Mesendoderm (in vitro differentiated cells): ENCODE measurements at regions not wholly inside any gene's neighbourhood (a gene's known extent, or its start where the extent isn't known, plus 50 kb on each side); places are given as distances from the start of the nearest gene placed in this dataset.
A peak's percentile ranks its signal among the peaks of the same experiment; 100 is the strongest.

Experiments
- DNase-seq: peaks from one replicate; pipeline ENCODE4 v3.0.0; 2013
- H2AK5ac ChIP-seq: 2 replicates; pipeline ENCODE4 v1.6.1; 2013; ENCODE audit warnings: low read length, inconsistent platforms
- H2BK120ac ChIP-seq: 2 replicates; pipeline ENCODE4 v1.6.1; 2013; ENCODE audit warnings: low read depth, mild to moderate bottlenecking, low read length, moderate library complexity, mixed read lengths
- H2BK15ac ChIP-seq: replicated peaks from 2 replicates; pipeline ENCODE4 v1.6.1; 2013; ENCODE audit warnings: low read depth, mild to moderate bottlenecking, moderate library complexity
- H2BK5ac ChIP-seq: 2 replicates; pipeline ENCODE4 v1.6.1; 2013; ENCODE audit warnings: low read length, inconsistent platforms
- H3K18ac ChIP-seq: 2 replicates; pipeline ENCODE4 v1.6.1; 2013; ENCODE audit warnings: mild to moderate bottlenecking, low read length, mixed read lengths
- H3K23ac ChIP-seq: one replicate; pipeline ENCODE4 v1.6.1; 2013; ENCODE audit warnings: low read length
- H3K27ac ChIP-seq: 2 replicates; pipeline ENCODE4 v1.5.1; 2013; ENCODE audit warnings: low read depth, mild to moderate bottlenecking, inconsistent platforms, low read length, moderate library complexity
- H3K27me3 ChIP-seq: 2 replicates; pipeline ENCODE4 v1.6.1; 2013; ENCODE audit warnings: low read length, control low read depth, mild to moderate bottlenecking, inconsistent platforms; ENCODE audit not compliant: insufficient read depth, poor library complexity
- H3K36me3 ChIP-seq: 2 replicates; pipeline ENCODE4 v1.6.1; 2013; ENCODE audit warnings: low read length, inconsistent platforms; ENCODE audit not compliant: control insufficient read depth, insufficient read depth
- H3K4ac ChIP-seq: one replicate; pipeline ENCODE4 v1.6.1; 2013; ENCODE audit warnings: low read depth, mild to moderate bottlenecking, low read length, moderate library complexity
- H3K4me1 ChIP-seq: 2 replicates; pipeline ENCODE4 v1.6.1; 2013; ENCODE audit warnings: low read depth, low read length, inconsistent platforms; ENCODE audit not compliant: control insufficient read depth
- H3K4me2 ChIP-seq: 2 replicates; pipeline ENCODE4 v1.6.1; 2013; ENCODE audit warnings: low read length
- H3K4me3 ChIP-seq: 2 replicates; pipeline ENCODE4 v1.5.1; 2013; ENCODE audit warnings: mild to moderate bottlenecking, low read length
- H3K56ac ChIP-seq: one replicate; pipeline ENCODE4 v1.6.1; 2013; ENCODE audit warnings: low read length
- H3K79me1 ChIP-seq: 2 replicates; pipeline ENCODE4 v1.6.1; 2013; ENCODE audit warnings: low read length, inconsistent platforms
- H3K79me2 ChIP-seq: 2 replicates; pipeline ENCODE4 v1.6.1; 2013; ENCODE audit warnings: mild to moderate bottlenecking, low read length; ENCODE audit not compliant: control insufficient read depth, insufficient read depth
- H3K9ac ChIP-seq: 2 replicates; pipeline ENCODE4 v1.6.1; 2013; ENCODE audit warnings: low read length, inconsistent platforms
- H4K5ac ChIP-seq: one replicate; pipeline ENCODE4 v1.6.1; 2013; ENCODE audit warnings: low read length
- H4K8ac ChIP-seq: one replicate; pipeline ENCODE4 v1.6.1; 2013; ENCODE audit warnings: low read depth, mild to moderate bottlenecking, control low read depth, low read length, moderate library complexity
- WGBS: extraction: QIAGEN DNeasy Blood & Tissue Kit; methylation state at CpG from one replicate; pipeline ENCODE4 v1.1.7; 2013; ENCODE audit warnings: low lambda C conversion rate, missing lambda C conversion rate; ENCODE audit not compliant: insufficient coverage; ENCODE audit errors: extremely low coverage; 5-methylcytosine and 5-hydroxymethylcytosine counted together

DNA sequence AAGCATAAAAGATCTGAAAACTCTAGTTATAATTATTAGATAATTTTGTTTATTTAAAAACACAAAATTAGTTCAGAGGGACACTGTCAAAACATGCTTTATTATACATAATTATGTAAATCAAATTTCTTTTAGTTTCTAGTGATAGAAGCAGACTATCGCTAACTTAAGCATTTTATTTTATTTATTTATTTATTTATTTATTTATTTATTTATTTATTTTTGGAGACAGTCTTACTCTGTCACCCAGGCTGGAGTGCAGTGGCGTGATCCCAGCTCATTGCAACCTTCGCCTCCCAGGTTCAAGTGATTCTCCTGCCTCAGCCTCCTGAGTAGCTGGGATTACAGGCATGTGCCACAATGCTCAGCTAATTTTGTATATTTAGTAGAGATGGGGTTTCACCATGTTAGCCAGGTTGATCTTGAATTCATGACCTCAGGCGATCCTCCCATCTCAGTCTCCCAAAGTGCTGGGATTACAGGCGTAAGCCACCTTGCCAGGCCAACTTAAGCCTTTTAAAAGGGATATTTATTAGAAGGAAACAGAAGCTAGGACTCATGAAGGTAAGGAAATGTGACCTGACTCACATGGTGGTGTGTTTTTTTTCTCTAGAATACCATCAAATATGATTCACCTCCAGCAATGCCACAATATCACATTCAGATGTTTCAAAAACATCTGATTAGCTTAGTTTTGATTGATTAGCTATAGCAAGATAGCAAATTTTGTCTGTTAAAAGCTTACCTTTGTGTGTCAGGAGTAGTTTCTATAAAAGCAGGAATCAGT is 1357.4 kb upstream of the ADGRL4 start:
- no peak for DNase-seq
- Histone ChIP-seq H3K79me1 (no peaks in the 10 kb centered on the region), H3K79me2 (no peaks in the 10 kb centered on the region), H2BK15ac (no peak overlapping the region), H2BK5ac (no peak overlapping the region), H3K4me3 (no peak overlapping the region), H3K9ac (no peak overlapping the region), H3K36me3 (no peaks in the 10 kb centered on the region), H3K18ac (no peak overlapping the region), H3K27ac (no peak overlapping the region), H2BK120ac (no peak overlapping the region), H3K4me1 (no peaks in the 10 kb centered on the region), H2AK5ac (no peak overlapping the region), H4K5ac (no peak overlapping the region), H3K27me3 (no peaks in the 10 kb centered on the region), H3K23ac (no peak overlapping the region), H3K56ac (no peak overlapping the region), H4K8ac (no peak overlapping the region), H3K4me2 (no peak overlapping the region), H3K4ac (no peak overlapping the region)
- WGBS, result no CpG with 5 or more reads among the region's 5 CpGs

DNA sequence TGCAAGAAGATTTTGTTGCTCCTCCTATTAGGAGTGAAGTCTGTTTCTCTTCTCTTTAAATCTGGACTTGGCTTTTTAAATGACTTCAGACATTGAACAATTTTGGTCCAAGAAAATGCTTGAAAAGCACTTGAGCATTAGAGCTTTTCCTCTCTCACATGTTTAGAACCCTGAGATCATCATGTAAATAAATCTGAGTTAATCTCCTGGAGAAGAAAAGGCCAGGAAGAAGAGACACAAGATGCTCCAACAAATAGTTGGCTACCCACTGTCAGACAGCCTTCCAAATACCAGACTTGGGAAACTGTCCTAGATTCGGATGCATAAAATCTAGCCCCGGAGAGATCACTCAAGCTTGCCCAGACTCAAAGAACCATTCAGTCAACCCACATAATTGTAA is 1353.1 kb upstream of the ADGRL4 start:
- no peak overlapping the region for H3K27ac ChIP-seq
- H3K4ac ChIP-seq, result no peak overlapping the region
- H3K36me3 ChIP-seq, result no peaks in the 10 kb centered on the region
- H2BK120ac ChIP-seq, result no peak overlapping the region
- H3K9ac ChIP-seq, result no peak overlapping the region
- H3K18ac ChIP-seq, result no peak overlapping the region
- H2BK15ac ChIP-seq, result no peak overlapping the region
- no peak overlapping the region for H4K8ac ChIP-seq
- no peak overlapping the region for H3K4me3 ChIP-seq
- H3K56ac ChIP-seq, result no peak overlapping the region
- no peak overlapping the region for H3K4me2 ChIP-seq
- no peak overlapping the region for H4K5ac ChIP-seq
- no peak for DNase-seq
- H3K4me1 ChIP-seq, result no peaks in the 10 kb centered on the region
- H2BK5ac ChIP-seq, result no peak overlapping the region
- H3K79me1 ChIP-seq, result no peaks in the 10 kb centered on the region
- H3K23ac ChIP-seq, result no peak overlapping the region
- H3K27me3 ChIP-seq, result no peaks in the 10 kb centered on the region
- no peak overlapping the region for H2AK5ac ChIP-seq
- no CpG with 5 or more reads among the region's 2 CpGs for WGBS
- H3K79me2 ChIP-seq, result no peaks in the 10 kb centered on the region

DNA sequence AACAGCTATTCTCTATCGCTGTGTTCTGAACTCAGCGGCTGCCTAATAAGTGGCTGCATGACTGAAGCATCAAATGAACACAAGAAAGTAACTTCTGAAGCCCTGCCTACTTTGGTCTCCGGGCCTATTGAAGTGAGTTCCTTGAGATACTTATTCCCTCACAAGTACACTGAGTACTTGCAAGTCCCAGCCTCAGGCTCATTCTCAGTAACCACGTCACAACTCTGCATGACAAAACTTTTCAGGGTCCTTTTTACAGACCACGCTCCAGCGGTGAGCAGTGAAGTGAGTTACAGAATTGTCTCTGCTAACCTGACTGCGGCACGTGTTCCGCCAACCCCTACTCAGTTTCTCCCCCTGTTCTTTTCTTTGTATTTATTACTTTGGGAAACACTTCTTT is 1342.7 kb upstream of the ADGRL4 start:
- no peak overlapping the region for H2BK120ac ChIP-seq
- no peak overlapping the region for H3K9ac ChIP-seq
- H4K8ac ChIP-seq, result no peak overlapping the region
- no peak overlapping the region for H2BK15ac ChIP-seq
- H3K79me1 ChIP-seq, result no peaks in the 10 kb centered on the region
- H3K27ac ChIP-seq, result no peak overlapping the region
- H3K4me1 ChIP-seq, result no peaks in the 10 kb centered on the region
- no peaks in the 10 kb centered on the region for H3K27me3 ChIP-seq
- H3K56ac ChIP-seq, result no peak overlapping the region
- no peak overlapping the region for H3K4me2 ChIP-seq
- no CpG with 5 or more reads among the region's 9 CpGs for WGBS
- H3K4me3 ChIP-seq, result no peak overlapping the region
- no peak overlapping the region for H4K5ac ChIP-seq
- no peaks in the 10 kb centered on the region for H3K36me3 ChIP-seq
- no peak overlapping the region for H3K18ac ChIP-seq
- no peak overlapping the region for H2AK5ac ChIP-seq
- no peaks in the 10 kb centered on the region for H3K79me2 ChIP-seq
- no peak overlapping the region for H2BK5ac ChIP-seq
- DNase-seq, result peak; percentile 1
- H3K4ac ChIP-seq, result no peak overlapping the region
- H3K23ac ChIP-seq, result no peak overlapping the region

DNA sequence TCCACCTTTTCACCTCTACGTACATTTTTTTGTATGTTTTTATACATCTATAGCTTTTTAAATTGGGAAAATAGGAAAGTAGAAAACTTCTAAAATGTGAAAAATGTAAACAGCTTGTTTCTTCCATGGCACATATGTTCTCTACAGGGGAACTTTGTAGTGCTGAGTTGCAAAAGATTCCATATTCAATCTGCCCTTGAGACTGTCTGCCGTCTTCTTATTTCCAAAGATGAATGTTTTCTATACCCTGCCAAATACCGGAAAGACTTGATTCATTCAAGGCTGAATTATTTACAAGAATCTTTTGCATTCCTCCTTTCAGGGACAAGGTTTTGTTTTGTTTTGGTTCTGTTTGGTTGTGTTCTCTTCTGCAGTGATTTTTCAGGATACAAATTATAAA is 1334.5 kb upstream of the ADGRL4 start:
- Histone ChIP-seq H3K4ac (no peak overlapping the region), H3K4me2 (no peak overlapping the region), H3K56ac (no peak overlapping the region), H3K18ac (no peak overlapping the region), H3K23ac (no peak overlapping the region), H2BK5ac (no peak overlapping the region), H3K27ac (no peak overlapping the region), H3K27me3 (no peaks in the 10 kb centered on the region), H2BK120ac (no peak overlapping the region), H2BK15ac (no peak overlapping the region), H3K4me3 (no peak overlapping the region), H3K36me3 (no peaks in the 10 kb centered on the region), H2AK5ac (no peak overlapping the region), H4K5ac (no peak overlapping the region), H4K8ac (no peak overlapping the region), H3K4me1 (no peaks in the 10 kb centered on the region), H3K9ac (no peak overlapping the region), H3K79me1 (no peaks in the 10 kb centered on the region), H3K79me2 (no peaks in the 10 kb centered on the region)
- DNase-seq, result no peak
- 100% methylated on average over 1 of the region's 3 CpGs for WGBS

DNA sequence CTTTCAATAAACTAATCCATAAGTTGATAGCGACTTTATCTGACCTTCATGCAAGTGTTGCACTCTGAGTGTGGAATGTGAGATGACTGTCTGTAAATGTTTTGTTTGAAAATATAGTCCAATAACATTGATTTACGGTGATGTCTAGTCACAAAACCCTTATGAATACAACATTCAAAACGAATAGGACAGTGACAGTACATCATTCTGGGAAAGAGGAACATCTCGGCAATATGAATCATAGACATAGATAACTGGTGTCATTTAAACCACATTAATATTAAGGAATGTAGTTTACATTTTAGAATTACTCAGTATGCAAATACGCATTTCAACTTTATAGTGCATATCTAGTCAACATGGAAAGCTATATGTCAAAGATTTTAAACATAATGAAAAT is 1311.6 kb upstream of the ADGRL4 start:
- H3K4ac ChIP-seq, result no peak overlapping the region
- no peaks in the 10 kb centered on the region for H3K4me1 ChIP-seq
- H3K9ac ChIP-seq, result no peak overlapping the region
- H2BK5ac ChIP-seq, result no peak overlapping the region
- H3K79me2 ChIP-seq, result no peaks in the 10 kb centered on the region
- H4K5ac ChIP-seq, result no peak overlapping the region
- no CpG with 5 or more reads among the region's 5 CpGs for WGBS
- H3K18ac ChIP-seq, result no peak overlapping the region
- H3K79me1 ChIP-seq, result no peaks in the 10 kb centered on the region
- no peak overlapping the region for H2BK120ac ChIP-seq
- no peaks in the 10 kb centered on the region for H3K27me3 ChIP-seq
- no peaks in the 10 kb centered on the region for H3K36me3 ChIP-seq
- no peak overlapping the region for H2AK5ac ChIP-seq
- DNase-seq, result no peak
- no peak overlapping the region for H3K56ac ChIP-seq
- H3K4me3 ChIP-seq, result no peak overlapping the region
- no peak overlapping the region for H2BK15ac ChIP-seq
- H3K27ac ChIP-seq, result no peak overlapping the region
- no peak overlapping the region for H3K4me2 ChIP-seq
- H4K8ac ChIP-seq, result no peak overlapping the region
- H3K23ac ChIP-seq, result no peak overlapping the region

DNA sequence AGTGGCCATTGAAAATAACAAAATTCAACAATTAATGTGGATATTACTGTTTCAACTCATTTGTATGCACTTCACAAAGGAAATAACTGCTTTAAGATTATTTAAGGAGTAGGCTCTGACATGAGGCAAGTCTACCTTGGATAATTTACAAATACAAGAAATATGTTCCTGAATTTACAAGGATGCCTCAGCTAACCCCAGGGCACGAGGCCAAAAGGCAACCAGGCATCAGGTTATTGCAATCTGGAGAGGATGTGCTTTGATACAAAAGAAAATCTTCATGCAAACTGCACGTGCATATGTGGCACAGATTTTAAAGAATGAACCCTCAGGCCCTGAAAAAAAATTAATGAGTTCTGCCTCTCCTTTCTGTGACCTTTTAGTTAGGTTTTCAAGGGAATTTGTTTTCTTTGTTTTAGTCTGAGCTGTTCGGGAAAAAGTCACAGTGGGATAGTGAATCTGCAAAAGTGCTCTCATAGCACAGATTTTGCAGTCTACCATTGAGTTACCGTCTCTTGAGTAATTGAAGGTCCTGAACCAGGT is 1304.2 kb upstream of the ADGRL4 start:
- H3K36me3 ChIP-seq, result no peaks in the 10 kb centered on the region

More for the DNA sequence above, 1304.2 kb upstream of the ADGRL4 start:
- Histone ChIP-seq H3K23ac (no peak overlapping the region), H4K5ac (no peak overlapping the region), H3K4me3 (no peak overlapping the region), H2AK5ac (no peak overlapping the region), H3K27ac (no peak overlapping the region), H3K4me2 (no peak overlapping the region), H2BK5ac (no peak overlapping the region), H2BK15ac (no peak overlapping the region), H3K18ac (no peak overlapping the region), H3K27me3 (no peaks in the 10 kb centered on the region), H3K4me1 (no peaks in the 10 kb centered on the region), H3K4ac (no peak overlapping the region), H2BK120ac (no peak overlapping the region), H4K8ac (no peak overlapping the region), H3K79me2 (no peaks in the 10 kb centered on the region), H3K56ac (no peak overlapping the region), H3K9ac (no peak overlapping the region), H3K79me1 (no peaks in the 10 kb centered on the region)
- DNase-seq, result no peak
- WGBS, result no CpG with 5 or more reads among the region's 4 CpGs
